AG10803 (cell line): ENCODE measurements at regions not wholly inside any gene's neighbourhood (a gene's known extent, or its start where the extent isn't known, plus 50 kb on each side); places are given as distances from the start of the nearest gene placed in this dataset.

Experiments
- DNase-seq: peaks from one replicate; pipeline ENCODE4 v3.0.0; 2010; ENCODE audit warnings: low read depth
- H3K4me3 ChIP-seq: 2 replicates; pipeline ENCODE4 v1.5.1; 2011; ENCODE audit warnings: mild to moderate bottlenecking, low read length, control low read depth
- TF ChIP-seq, protein P1 (sequence below): conservative IDR thresholded peaks from 2 replicates; pipeline ENCODE4 v1.5.1; 2011; ENCODE audit warnings: mild to moderate bottlenecking, low read length, control low read depth, inconsistent platforms

DNA sequence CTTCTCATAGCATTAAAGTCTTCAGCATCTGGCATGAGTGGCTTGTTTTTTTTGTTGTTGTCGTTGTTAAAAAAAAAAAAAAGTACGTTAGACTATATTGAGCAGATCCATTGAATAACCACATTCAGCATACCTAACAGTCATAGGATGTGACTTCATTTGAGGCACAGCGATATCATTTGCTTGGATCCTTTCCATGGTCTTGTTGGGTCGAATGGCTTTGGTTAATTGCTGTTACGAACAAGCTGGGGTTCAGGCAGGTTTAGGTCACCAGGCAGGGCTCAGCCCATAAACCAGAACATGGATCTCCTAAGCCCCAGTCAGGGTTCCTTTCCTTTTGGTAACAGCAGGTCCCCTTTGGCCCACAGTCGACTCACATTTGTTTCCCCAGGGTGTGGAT, 76.2 kb downstream of the POLR2M start:
- DNase-seq: no peak
- H3K4me3 ChIP-seq: no peak overlapping the region
- TF ChIP-seq, protein P1, sequence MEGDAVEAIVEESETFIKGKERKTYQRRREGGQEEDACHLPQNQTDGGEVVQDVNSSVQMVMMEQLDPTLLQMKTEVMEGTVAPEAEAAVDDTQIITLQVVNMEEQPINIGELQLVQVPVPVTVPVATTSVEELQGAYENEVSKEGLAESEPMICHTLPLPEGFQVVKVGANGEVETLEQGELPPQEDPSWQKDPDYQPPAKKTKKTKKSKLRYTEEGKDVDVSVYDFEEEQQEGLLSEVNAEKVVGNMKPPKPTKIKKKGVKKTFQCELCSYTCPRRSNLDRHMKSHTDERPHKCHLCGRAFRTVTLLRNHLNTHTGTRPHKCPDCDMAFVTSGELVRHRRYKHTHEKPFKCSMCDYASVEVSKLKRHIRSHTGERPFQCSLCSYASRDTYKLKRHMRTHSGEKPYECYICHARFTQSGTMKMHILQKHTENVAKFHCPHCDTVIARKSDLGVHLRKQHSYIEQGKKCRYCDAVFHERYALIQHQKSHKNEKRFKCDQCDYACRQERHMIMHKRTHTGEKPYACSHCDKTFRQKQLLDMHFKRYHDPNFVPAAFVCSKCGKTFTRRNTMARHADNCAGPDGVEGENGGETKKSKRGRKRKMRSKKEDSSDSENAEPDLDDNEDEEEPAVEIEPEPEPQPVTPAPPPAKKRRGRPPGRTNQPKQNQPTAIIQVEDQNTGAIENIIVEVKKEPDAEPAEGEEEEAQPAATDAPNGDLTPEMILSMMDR: no peak

DNA sequence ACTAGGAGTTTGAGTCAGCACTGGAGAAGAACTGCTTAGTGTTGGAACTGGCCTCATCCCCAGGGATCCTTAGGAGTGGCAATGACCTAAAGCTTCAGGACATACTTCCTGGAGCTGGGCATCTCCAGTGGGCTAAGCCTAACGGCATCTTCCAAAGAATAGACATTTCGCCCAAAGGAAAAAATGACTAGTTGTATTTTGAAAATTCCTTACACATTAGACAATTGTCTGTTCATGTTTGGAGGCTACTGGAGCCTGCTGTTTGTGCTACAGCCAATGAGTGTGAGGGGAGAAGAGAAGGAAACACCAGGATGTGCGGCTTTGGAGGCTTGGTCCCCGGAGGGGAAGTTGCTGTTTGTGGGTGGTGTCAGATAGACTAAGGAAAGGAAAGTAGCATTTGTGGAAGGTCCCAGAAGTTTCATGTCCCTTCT, 77.6 kb downstream of the POLR2M start:
- peak; percentile 77 for DNase-seq
- no peak overlapping the region for H3K4me3 ChIP-seq
- TF ChIP-seq, protein P1: no peak

DNA sequence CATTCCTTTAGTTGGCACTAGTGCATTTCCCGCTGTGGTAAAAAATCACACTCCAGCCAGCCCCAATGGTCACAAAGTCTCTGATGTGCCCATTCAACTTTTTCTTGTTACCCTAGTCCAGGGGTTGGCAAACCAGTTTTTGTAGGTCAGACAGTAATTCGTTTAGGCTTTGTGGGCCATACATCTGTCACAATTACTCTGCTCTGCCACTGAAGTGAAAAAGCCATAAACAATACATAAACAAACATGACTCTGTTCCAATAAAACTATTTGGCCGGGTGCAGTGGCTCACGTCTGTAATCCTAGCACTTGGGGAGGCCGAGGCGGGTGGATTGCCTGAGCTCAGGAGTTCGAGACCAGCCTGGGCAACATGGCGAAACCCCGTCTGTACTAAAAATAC, 78.5 kb downstream of the POLR2M start:
- TF ChIP-seq, protein P1: no peak
- no peak overlapping the region for H3K4me3 ChIP-seq

DNA sequence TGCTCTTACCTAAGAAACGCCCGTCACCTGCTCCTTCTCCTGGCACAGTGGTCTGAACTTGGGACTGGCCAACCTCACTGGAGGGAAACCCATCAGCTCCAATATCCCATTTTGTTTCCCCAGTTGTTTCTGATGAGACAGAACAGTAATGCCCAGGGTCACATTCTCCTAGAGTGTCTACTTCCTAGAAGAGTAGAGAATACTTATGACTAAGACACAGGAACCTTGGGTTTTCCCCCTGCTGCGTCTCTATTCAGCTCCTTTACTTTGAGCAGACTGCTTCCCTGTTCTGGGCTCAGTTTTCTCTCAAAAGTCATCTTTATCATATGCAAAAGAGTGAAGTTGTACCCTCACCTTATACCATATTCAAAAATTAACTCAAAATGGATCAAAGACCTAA, 79.4 kb downstream of the POLR2M start:
- no peak overlapping the region for H3K4me3 ChIP-seq
- no peak for DNase-seq
- TF ChIP-seq, protein P1: no peak

More for the DNA sequence above, 78.5 kb downstream of the POLR2M start:
- no peak for DNase-seq

DNA sequence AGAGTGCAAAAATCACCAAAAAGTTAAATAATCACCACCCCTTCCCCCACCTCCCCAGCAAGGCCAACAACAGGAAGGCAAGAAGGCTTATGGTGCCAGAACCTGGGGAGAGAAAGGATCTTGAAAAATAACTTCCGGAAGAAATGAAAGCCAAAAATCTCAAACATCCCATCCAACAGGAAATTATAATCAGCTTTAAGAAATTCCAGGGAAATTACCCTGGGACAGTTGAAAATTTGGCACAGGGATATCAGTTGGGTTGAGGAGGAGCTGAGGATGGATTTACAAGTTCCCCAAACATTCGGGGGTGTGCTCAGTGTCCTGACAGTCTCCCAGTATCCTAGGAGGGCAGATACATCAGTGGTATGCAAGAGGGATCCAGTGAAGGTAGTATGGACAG, 82.7 kb downstream of the POLR2M start:
- TF ChIP-seq, protein P1: no peak
- DNase-seq: no peak
- no peak overlapping the region for H3K4me3 ChIP-seq

DNA sequence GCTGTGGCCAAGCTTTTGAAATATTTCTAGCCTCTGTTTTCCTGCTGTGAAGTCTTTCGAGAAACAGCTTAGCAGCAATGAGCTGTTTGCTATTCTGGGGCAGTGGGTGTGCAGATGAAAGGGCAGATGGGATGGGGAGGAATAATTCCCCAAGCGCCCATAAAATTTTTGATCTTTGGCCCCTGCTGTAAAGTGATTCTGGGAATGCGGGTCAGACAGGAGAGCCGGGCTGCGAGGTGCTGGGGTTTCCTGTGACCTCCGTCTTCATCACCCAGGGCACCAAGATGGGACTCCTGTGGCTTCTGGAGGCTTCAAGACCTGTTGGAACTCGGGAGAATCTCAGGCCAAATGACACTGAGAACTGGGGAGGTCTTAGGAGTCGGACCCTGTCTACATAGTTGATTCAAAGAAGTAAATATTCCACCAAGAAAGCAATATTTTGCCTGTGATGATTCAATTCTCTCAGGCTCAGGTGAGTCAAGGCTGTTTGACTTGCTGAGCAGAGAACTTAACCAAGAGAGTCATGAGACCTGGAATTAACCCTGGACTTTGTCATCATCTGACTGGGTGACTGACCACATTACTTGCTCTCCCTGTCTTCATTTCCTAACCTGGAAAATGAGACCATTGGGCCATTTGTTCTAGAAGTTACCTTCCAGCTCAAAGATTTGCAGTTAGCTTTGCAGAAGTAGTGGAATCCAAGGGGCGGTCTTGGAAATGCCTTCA, 86.4 kb downstream of the POLR2M start:
- DNase-seq: no peak
- no peak overlapping the region for H3K4me3 ChIP-seq
- TF ChIP-seq, protein P1: no peak

DNA sequence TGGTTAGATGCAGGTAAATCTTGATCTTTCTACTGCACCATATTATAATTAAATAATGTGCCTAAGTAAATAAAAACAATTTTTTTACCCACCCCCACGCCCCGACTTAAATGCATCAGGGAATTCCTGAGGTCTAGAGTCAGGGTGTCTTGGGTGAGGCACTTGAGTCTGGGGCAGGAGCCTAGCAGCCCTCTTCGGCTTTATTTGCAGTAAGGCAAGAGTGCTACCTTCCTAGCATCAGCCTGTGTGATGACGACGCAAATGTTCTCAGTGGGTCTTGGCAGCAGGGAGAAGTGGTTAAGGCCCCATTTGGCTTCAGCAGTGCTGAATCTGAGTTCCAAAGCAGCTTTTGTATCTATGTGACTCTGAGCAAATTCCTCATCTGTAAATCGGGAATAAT, 88.7 kb downstream of the POLR2M start:
- TF ChIP-seq, protein P1: no peak
- H3K4me3 ChIP-seq: no peak overlapping the region
- no peak for DNase-seq
